OCI-LY3 (cell line): ENCODE measurements at regions not wholly inside any gene's neighbourhood (a gene's known extent, or its start where the extent isn't known, plus 50 kb on each side); places are given as distances from the start of the nearest gene placed in this dataset.

Experiments
- H2AFZ ChIP-seq: fragments of 200-600, 300-600 bp; shearing (Covaris generic); 2 replicates; pipeline ENCODE4 v1.6.0; 2014; ENCODE audit warnings: antibody characterized with exemption, low read depth, low read length
- H3K27ac ChIP-seq: fragments of 200-600, 300-600 bp; sonication (generic); 2 replicates; pipeline ENCODE4 v1.5.1; 2014; ENCODE audit warnings: mild to moderate bottlenecking, low read length, moderate library complexity, mixed read lengths
- H3K27me3 ChIP-seq: fragments of 200-600, 300-600 bp; sonication (generic); 2 replicates; pipeline ENCODE4 v1.6.1; 2014; ENCODE audit warnings: low read depth, low read length, mixed read lengths
- H3K36me3 ChIP-seq: fragments of 200-600, 300-600 bp; sonication (generic); replicated peaks from 2 replicates; pipeline ENCODE3; 2014; ENCODE audit warnings: low read depth, low read length, mixed read lengths
- H3K4me1 ChIP-seq: fragments of 300-600, 200-600 bp; sonication (generic); 2 replicates; pipeline ENCODE4 v1.6.1; 2014; ENCODE audit warnings: low read length, mixed read lengths
- H3K4me2 ChIP-seq: fragments of 200-600, 300-600 bp; sonication (generic); 2 replicates; pipeline ENCODE4 v1.6.1; 2014; ENCODE audit warnings: low read length, mixed read lengths
- H3K4me3 ChIP-seq: fragments of 300-600, 200-600 bp; sonication (generic); 2 replicates; pipeline ENCODE4 v1.5.1; 2014; ENCODE audit warnings: antibody characterized with exemption, mild to moderate bottlenecking, low read length, moderate library complexity
- H3K79me2 ChIP-seq: fragments of 300-600, 200-600 bp; shearing (Covaris generic); 2 replicates; pipeline ENCODE4 v1.6.1; 2014; ENCODE audit warnings: mild to moderate bottlenecking, low read length, mixed read lengths
- H3K9ac ChIP-seq: fragments of 300-600, 200-600 bp; shearing (Covaris generic); 2 replicates; pipeline ENCODE4 v1.6.0; 2014; ENCODE audit warnings: mild to moderate bottlenecking, low read length, moderate library complexity
- H3K9me3 ChIP-seq: fragments of 200-600, 300-600 bp; shearing (Covaris generic); 2 replicates; pipeline ENCODE4 v1.6.1; 2014; ENCODE audit warnings: low read length, mixed read lengths; ENCODE audit not compliant: insufficient read depth
- H4K20me1 ChIP-seq: fragments of 200-600, 300-600 bp; sonication (generic); 2 replicates; pipeline ENCODE4 v1.6.1; 2016; ENCODE audit warnings: low read length, mixed read lengths; ENCODE audit not compliant: insufficient read depth
- EZH2phosphoT487 ChIP-seq: fragments of 200-600 bp; shearing (Covaris generic); IDR thresholded peaks from 2 replicates; pipeline ENCODE4 v1.6.1; 2018; ENCODE audit warnings: antibody characterized with exemption, mixed run types, low read depth
- TF ChIP-seq, protein P1 (sequence below): fragments of 200-600, 300-600 bp; sonication (generic); IDR thresholded peaks from 2 replicates; pipeline ENCODE4 v1.5.1; 2014; ENCODE audit warnings: antibody characterized with exemption, low read length, low read depth

DNA sequence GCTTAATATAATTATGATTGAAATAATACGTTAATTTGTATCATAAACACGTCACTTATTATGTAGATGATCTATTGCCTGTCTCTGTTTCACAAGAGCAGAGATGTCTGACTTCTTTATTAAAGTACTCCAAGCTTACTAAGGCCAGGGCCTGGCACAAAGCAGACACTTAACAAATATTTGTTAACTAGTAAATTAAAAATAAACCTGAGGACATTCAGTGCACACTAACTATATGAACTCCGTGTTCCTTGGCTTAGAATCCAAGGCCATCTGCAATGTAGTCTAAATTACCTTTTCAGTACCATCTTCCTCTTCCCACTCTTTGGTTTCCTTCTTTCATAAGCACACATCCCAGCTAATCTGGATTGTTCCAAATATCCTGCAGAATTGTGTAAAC, 210.8 kb upstream of the SOX9 start:
- TF ChIP-seq EZH2phosphoT487 = no peak
- TF ChIP-seq, protein P1, sequence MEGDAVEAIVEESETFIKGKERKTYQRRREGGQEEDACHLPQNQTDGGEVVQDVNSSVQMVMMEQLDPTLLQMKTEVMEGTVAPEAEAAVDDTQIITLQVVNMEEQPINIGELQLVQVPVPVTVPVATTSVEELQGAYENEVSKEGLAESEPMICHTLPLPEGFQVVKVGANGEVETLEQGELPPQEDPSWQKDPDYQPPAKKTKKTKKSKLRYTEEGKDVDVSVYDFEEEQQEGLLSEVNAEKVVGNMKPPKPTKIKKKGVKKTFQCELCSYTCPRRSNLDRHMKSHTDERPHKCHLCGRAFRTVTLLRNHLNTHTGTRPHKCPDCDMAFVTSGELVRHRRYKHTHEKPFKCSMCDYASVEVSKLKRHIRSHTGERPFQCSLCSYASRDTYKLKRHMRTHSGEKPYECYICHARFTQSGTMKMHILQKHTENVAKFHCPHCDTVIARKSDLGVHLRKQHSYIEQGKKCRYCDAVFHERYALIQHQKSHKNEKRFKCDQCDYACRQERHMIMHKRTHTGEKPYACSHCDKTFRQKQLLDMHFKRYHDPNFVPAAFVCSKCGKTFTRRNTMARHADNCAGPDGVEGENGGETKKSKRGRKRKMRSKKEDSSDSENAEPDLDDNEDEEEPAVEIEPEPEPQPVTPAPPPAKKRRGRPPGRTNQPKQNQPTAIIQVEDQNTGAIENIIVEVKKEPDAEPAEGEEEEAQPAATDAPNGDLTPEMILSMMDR = no peak
- Histone ChIP-seq H2AFZ (no peak overlapping the region), H3K9me3 (no peaks in the 10 kb centered on the region), H3K4me3 (no peak overlapping the region), H4K20me1 (no peaks in the 10 kb centered on the region), H3K27ac (no peak overlapping the region), H3K4me1 (no peaks in the 10 kb centered on the region), H3K79me2 (no peaks in the 10 kb centered on the region), H3K27me3 (no peaks in the 10 kb centered on the region), H3K36me3 (no peaks in the 10 kb centered on the region), H3K9ac (no peak overlapping the region), H3K4me2 (no peak overlapping the region)

DNA sequence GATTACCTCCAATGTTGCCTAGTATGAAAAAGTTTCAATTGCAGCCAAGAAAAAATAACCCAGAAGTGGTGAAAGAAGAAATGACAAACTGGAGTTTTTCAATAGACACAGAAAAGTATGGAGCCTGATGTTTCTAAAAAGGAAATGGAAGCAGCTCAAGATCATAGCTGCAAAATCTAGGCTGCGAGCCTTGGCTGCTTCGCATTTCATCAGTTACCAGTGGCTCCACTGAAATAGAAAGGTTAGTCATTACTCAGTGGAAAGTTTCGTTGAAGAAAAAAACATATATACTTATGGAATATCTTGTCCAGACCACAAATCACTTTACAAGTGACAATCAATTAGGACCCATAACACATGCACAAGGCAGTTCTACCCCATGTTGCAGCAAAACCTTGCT, 206.8 kb upstream of the SOX9 start:
- Histone ChIP-seq H3K9ac (no peak overlapping the region), H3K4me2 (no peak overlapping the region), H3K27ac (no peak overlapping the region), H3K9me3 (no peaks in the 10 kb centered on the region), H2AFZ (no peak overlapping the region), H3K27me3 (peaks cover 3% of the 10 kb centered on the region; the same call in 1 of the 2 replicates), H3K36me3 (no peaks in the 10 kb centered on the region), H4K20me1 (no peaks in the 10 kb centered on the region), H3K4me1 (no peaks in the 10 kb centered on the region), H3K4me3 (no peak overlapping the region), H3K79me2 (no peaks in the 10 kb centered on the region)
- TF ChIP-seq EZH2phosphoT487 = no peak
- TF ChIP-seq, protein P1 = no peak

DNA sequence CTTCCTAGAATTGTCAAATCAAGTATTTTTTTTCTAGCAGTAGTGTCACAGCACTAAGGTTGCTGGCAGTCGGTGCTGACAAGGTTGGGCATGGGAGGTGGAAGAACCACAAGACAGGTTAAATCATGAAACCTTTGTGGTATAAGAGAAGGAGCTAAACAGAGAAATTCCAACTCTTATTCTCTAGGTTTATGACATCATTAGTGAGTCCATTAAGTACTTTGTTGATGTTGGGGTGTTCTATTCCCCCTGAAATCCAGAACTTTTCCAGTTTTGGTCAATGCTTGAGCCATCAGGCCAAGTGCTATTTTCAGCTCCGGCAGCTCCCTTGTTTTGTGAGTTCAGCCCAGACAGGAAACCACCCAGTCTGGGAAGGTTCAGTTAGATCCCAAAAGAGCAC, 206.0 kb upstream of the SOX9 start:
- no peaks in the 10 kb centered on the region for H3K79me2 ChIP-seq
- no peaks in the 10 kb centered on the region for H4K20me1 ChIP-seq
- H3K27me3 ChIP-seq = peaks cover 3% of the 10 kb centered on the region; the same call in 1 of the 2 replicates
- H3K36me3 ChIP-seq = no peaks in the 10 kb centered on the region
- H3K9ac ChIP-seq = no peak overlapping the region
- H3K4me2 ChIP-seq = no peak overlapping the region
- TF ChIP-seq EZH2phosphoT487 = no peak
- TF ChIP-seq, protein P1 = no peak
- H2AFZ ChIP-seq = no peak overlapping the region
- H3K4me1 ChIP-seq = no peaks in the 10 kb centered on the region
- no peaks in the 10 kb centered on the region for H3K9me3 ChIP-seq
- no peak overlapping the region for H3K4me3 ChIP-seq
- H3K27ac ChIP-seq = no peak overlapping the region

DNA sequence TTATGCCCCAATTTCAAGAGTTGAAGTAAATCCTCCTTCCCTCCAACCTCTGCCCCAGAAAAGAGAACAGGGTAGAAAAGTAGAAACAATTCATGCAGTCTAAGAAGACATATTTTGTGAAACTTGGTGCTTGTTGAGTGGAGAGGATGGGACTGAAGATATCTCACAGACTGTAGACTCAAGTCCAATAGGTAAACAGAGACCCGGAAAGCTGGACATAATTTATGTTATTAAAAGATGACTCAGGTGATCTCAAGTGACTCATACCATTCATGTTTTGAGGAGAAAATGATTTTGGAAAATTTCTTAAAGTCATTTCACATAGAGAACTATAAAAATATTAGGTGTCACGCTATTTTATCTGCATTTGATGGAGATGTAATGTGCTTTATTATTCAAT, 203.1 kb upstream of the SOX9 start:
- H3K36me3 ChIP-seq = no peaks in the 10 kb centered on the region
- no peaks in the 10 kb centered on the region for H3K4me1 ChIP-seq
- H3K4me3 ChIP-seq = no peak overlapping the region
- H3K9me3 ChIP-seq = no peaks in the 10 kb centered on the region
- H2AFZ ChIP-seq = no peak overlapping the region
- TF ChIP-seq, protein P1 = no peak
- TF ChIP-seq EZH2phosphoT487 = no peak
- no peak overlapping the region for H3K9ac ChIP-seq
- H3K27ac ChIP-seq = no peak overlapping the region
- H3K27me3 ChIP-seq = peaks cover 3% of the 10 kb centered on the region; the same call in 1 of the 2 replicates
- no peaks in the 10 kb centered on the region for H4K20me1 ChIP-seq
- H3K4me2 ChIP-seq = no peak overlapping the region
- no peaks in the 10 kb centered on the region for H3K79me2 ChIP-seq
